ENCODE measurements at regions not wholly inside any gene's neighbourhood (a gene's known extent, or its start where the extent isn't known, plus 50 kb on each side); places are given as distances from the start of the nearest gene placed in this dataset.

- TF ChIP-seq SPI1 (IDR thresholded peaks at IDR 0.05; ENCODE audit: borderline replicate concordance, low read depth) = no peak
- no peak for TF ChIP-seq POLR2AphosphoS5 (IDR thresholded peaks at IDR 0.05; ENCODE audit: low read depth)
- TF ChIP-seq CTCF (IDR thresholded peaks at IDR 0.05; ENCODE audit: insufficient read depth, low read length) = no peak
- TF ChIP-seq REST (IDR thresholded peaks at IDR 0.05; ENCODE audit: insufficient replicate concordance, low read depth) = no peak
- no peak for TF ChIP-seq GABPA (IDR thresholded peaks at IDR 0.05; ENCODE audit: low read depth)
- no peak for DNase-seq (ENCODE audit: low read depth in 1 of 2, low spot score in 1 of 2)
- no peak overlapping the region for H3K27ac ChIP-seq (replicated peaks)
- no peak overlapping the region for H3K4me3 ChIP-seq (replicated peaks; ENCODE audit: insufficient read depth, low read length)
- no peaks in the 10 kb centered on the region for H3K27me3 ChIP-seq (ENCODE audit: insufficient read depth, poor library complexity, severe bottlenecking)
Measured at GRCh38 chr2:128786316-128786715, 467.6 kb upstream of the HS6ST1 start.

GRCh38 chr2:128786741-128787478 is 468.2 kb upstream of the HS6ST1 start:
- TF ChIP-seq POLR2AphosphoS5 (IDR thresholded peaks at IDR 0.05; ENCODE audit: low read depth) (no peak), CTCF (IDR thresholded peaks at IDR 0.05; ENCODE audit: insufficient read depth, low read length) (no peak), SPI1 (IDR thresholded peaks at IDR 0.05; ENCODE audit: borderline replicate concordance, low read depth) (no peak), REST (IDR thresholded peaks at IDR 0.05; ENCODE audit: insufficient replicate concordance, low read depth) (no peak), GABPA (IDR thresholded peaks at IDR 0.05; ENCODE audit: low read depth) (no peak)
- Histone ChIP-seq H3K27me3 (ENCODE audit: insufficient read depth, poor library complexity, severe bottlenecking) (no peaks in the 10 kb centered on the region), H3K4me3 (replicated peaks; ENCODE audit: insufficient read depth, low read length) (no peak overlapping the region), H3K27ac (replicated peaks) (no peak overlapping the region)
- DNase-seq (ENCODE audit: low read depth in 1 of 2, low spot score in 1 of 2) = no peak

GRCh38 chr2:128787616-128788015 is 468.9 kb upstream of the HS6ST1 start:
- no peak overlapping the region for H3K27ac ChIP-seq (replicated peaks)
- TF ChIP-seq POLR2AphosphoS5 (IDR thresholded peaks at IDR 0.05; ENCODE audit: low read depth) = no peak
- no peaks in the 10 kb centered on the region for H3K27me3 ChIP-seq (ENCODE audit: insufficient read depth, poor library complexity, severe bottlenecking)
- no peak overlapping the region for H3K4me3 ChIP-seq (replicated peaks; ENCODE audit: insufficient read depth, low read length)
- no peak for DNase-seq (ENCODE audit: low read depth in 1 of 2, low spot score in 1 of 2)

- Histone ChIP-seq H3K27ac (replicated peaks) (no peak overlapping the region), H3K4me3 (replicated peaks; ENCODE audit: insufficient read depth, low read length) (no peak overlapping the region), H3K27me3 (ENCODE audit: insufficient read depth, poor library complexity, severe bottlenecking) (no peaks in the 10 kb centered on the region)
- no peak for DNase-seq (ENCODE audit: low read depth in 1 of 2, low spot score in 1 of 2)
- TF ChIP-seq GABPA (IDR thresholded peaks at IDR 0.05; ENCODE audit: low read depth) = no peak
- no peak for TF ChIP-seq POLR2AphosphoS5 (IDR thresholded peaks at IDR 0.05; ENCODE audit: low read depth)
- TF ChIP-seq CTCF (IDR thresholded peaks at IDR 0.05; ENCODE audit: insufficient read depth, low read length) = no peak
- no peak for TF ChIP-seq SPI1 (IDR thresholded peaks at IDR 0.05; ENCODE audit: borderline replicate concordance, low read depth)
- TF ChIP-seq REST (IDR thresholded peaks at IDR 0.05; ENCODE audit: insufficient replicate concordance, low read depth) = no peak
Measured at GRCh38 chr2:128788636-128789220, 470.1 kb upstream of the HS6ST1 start.

Measured in HL-60 (cell line).